Sigmoid colon (tissue), 6 donors: ENCODE measurements at regions not wholly inside any gene's neighbourhood (a gene's known extent, or its start where the extent isn't known, plus 50 kb on each side); places are given as distances from the start of the nearest gene placed in this dataset.

Experiments
- DNase-seq: peaks from one replicate; pipeline ENCODE4 v3.0.0-alpha.2; 2019
- H3K27ac ChIP-seq, 4 donors: fragments of 200-600 bp; sonication (generic); one replicate each; pipeline ENCODE4 v1.5.1; 2016 to 2019; ENCODE audit warnings: mild to moderate bottlenecking in 1 of 4
- H3K27me3 ChIP-seq, 3 donors: fragments of 200-600 bp; sonication (generic); one replicate each; pipeline ENCODE4 v1.5.1; 2019; ENCODE audit warnings: mild to moderate bottlenecking in 1 of 3
- H3K36me3 ChIP-seq, 4 donors: fragments of 200-600 bp; sonication (generic); one replicate each; pipeline ENCODE4 v1.5.1; 2016 to 2019
- H3K4me1 ChIP-seq, 4 donors: fragments of 200-600 bp; sonication (generic); one replicate each; pipeline ENCODE4 v1.5.1; 2017 to 2019
- H3K4me3 ChIP-seq, 4 donors: fragments of 200-600 bp; sonication (generic); one replicate each; pipeline ENCODE4 v1.5.1; 2017 to 2019; ENCODE audit warnings: mild to moderate bottlenecking in 2 of 4, moderate library complexity in 1 of 4
- H3K9me3 ChIP-seq, 4 donors: fragments of 200-600 bp in 3 of 4; sonication (generic) in 3 of 4; one replicate each; pipeline versions ENCODE4 v1.5.1 to v1.6.1; 2013 to 2019
- EP300 ChIP-seq, 4 donors: sonication (generic); formaldehyde crosslinking; IDR thresholded peaks; one replicate each; pipeline ENCODE4 v1.6.1; 2017; ENCODE audit warnings: antibody characterized with exemption in 4 of 4
- POLR2A ChIP-seq, 2 donors: fragments of 450-650 bp; IDR thresholded peaks; one replicate each; pipeline ENCODE4 v1.6.1; 2016; ENCODE audit warnings: antibody characterized with exemption in 2 of 2, mild to moderate bottlenecking in 2 of 2, moderate library complexity in 2 of 2
- POLR2AphosphoS5 ChIP-seq, 4 donors: sonication (generic); formaldehyde crosslinking; IDR thresholded peaks; one replicate each; pipeline ENCODE4 v1.6.1; 2017; ENCODE audit warnings: antibody characterized with exemption in 4 of 4
- whole genome bisulfite sequencing, 2 donors: extraction: QIAGEN DNeasy Blood & Tissue Kit; methylation state at CpG; one replicate each; pipeline ENCODE4 v1.1.7; 2013; 5-methylcytosine and 5-hydroxymethylcytosine counted together
- intact Hi-C: fragments of 100-400 bp; cut with DNase I; formaldehyde crosslinking; loops from one replicate; pipeline ENCODE4 v1.15.1; 2023
- TF ChIP-seq, protein P1 (sequence below), 4 experiments: fragments of 450-650 bp in 3 of 4; fragments of 200-600 bp in 1 of 4; IDR thresholded peaks; one replicate each; pipeline ENCODE4 v1.5.1; 2016 to 2019; ENCODE audit warnings: antibody characterized with exemption in 4 of 4, mild to moderate bottlenecking in 3 of 4, moderate library complexity in 2 of 4
- donor health status: healthy with polysubstance abuse.
- donor health status: healthy.

DNA sequence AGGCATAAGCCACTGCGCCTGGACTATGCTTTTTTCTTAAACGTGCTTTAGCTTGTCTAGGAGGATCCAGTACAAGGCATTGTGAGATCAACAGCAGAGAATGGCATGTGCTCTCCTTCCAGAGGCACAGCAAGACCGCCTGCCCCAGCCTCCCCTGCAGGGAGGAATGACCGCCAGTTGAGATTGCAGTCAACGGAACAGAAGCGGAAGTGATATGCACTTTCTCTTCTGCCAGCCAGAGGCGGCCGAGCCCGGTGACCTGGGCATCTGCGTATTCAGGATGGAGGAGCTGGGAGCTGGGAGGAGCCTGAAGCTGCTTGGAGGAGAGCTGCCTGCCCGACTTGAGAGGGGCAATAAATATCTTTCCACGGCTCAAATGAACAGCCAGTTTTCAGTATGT lies 243.0 kb downstream of the CTTN start:
- TF ChIP-seq POLR2AphosphoS5 (IDR thresholded peaks at IDR 0.05) (no peak), EP300 (IDR thresholded peaks at IDR 0.05) (no peak), POLR2A (IDR thresholded peaks at IDR 0.05) (no peak)
- TF ChIP-seq, protein P1, sequence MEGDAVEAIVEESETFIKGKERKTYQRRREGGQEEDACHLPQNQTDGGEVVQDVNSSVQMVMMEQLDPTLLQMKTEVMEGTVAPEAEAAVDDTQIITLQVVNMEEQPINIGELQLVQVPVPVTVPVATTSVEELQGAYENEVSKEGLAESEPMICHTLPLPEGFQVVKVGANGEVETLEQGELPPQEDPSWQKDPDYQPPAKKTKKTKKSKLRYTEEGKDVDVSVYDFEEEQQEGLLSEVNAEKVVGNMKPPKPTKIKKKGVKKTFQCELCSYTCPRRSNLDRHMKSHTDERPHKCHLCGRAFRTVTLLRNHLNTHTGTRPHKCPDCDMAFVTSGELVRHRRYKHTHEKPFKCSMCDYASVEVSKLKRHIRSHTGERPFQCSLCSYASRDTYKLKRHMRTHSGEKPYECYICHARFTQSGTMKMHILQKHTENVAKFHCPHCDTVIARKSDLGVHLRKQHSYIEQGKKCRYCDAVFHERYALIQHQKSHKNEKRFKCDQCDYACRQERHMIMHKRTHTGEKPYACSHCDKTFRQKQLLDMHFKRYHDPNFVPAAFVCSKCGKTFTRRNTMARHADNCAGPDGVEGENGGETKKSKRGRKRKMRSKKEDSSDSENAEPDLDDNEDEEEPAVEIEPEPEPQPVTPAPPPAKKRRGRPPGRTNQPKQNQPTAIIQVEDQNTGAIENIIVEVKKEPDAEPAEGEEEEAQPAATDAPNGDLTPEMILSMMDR (IDR thresholded peaks at IDR 0.05), result no peak
- intact Hi-C loops, result no loop called here
- Histone ChIP-seq H3K27me3 (no peaks in the 10 kb centered on the region), H3K36me3 (no peaks in the 10 kb centered on the region), H3K27ac (no peak overlapping the region), H3K4me3 (no peak overlapping the region), H3K9me3 (no peaks in the 10 kb centered on the region), H3K4me1 (no peaks in the 10 kb centered on the region)
- no peak for DNase-seq
- WGBS, 2 donors, result 52 to 76% methylated on average over 12 of the region's 12 CpGs

DNA sequence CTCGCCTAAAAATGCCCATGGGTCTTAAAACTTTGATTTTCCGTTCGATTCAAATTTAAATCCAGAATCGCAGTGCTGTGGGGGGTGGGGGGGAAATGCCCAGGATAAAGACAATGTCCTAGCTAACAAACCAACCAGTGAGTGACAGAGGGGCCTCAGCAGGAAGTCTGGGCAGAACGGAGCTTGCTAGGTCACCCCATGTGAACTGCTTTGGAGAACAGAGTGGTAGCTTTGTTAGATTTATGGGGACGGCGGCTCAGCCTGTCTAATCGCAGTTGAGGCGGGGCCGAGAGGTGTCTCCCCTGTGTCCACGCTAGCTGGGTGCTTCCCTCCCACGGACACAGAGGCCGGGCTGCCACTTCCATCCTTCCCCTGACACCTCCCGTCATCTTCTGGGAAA lies 243.9 kb downstream of the CTTN start:
- WGBS, 2 donors, result 78 to 89% methylated on average over 14 of the region's 14 CpGs
- Histone ChIP-seq H3K27ac (no peak overlapping the region), H3K27me3 (no peaks in the 10 kb centered on the region), H3K4me3 (no peak overlapping the region), H3K4me1 (no peaks in the 10 kb centered on the region), H3K36me3 (no peaks in the 10 kb centered on the region), H3K9me3 (no peaks in the 10 kb centered on the region)
- TF ChIP-seq, protein P1 (IDR thresholded peaks at IDR 0.05), result no peak
- TF ChIP-seq POLR2A (IDR thresholded peaks at IDR 0.05), result no peak
- no peak for TF ChIP-seq POLR2AphosphoS5 (IDR thresholded peaks at IDR 0.05)
- TF ChIP-seq EP300 (IDR thresholded peaks at IDR 0.05), result no peak
- no peak for DNase-seq
- intact Hi-C loops, result no loop called here

DNA sequence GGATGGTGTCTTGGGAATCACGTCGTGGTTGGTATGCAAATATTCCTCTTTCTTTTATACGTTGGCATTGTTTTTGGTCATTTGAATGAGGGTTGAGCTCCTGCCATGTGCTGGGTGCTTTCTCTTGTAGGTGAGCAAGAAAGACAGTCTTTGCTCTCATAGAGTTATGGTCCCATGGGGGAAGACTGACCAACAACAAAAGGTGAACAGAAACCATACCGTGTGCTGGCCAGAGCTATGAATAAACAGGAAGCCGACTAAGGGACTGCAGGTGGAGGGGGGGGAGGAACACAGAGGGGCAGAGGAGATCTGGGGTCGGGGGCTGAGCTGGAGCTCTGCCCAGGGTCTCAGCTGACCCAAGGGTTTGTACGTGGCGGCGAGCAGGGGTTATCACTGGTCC lies 245.3 kb downstream of the CTTN start:
- WGBS, 2 donors, result 62 to 85% methylated on average over 9 of the region's 9 CpGs
- Histone ChIP-seq H3K36me3 (no peaks in the 10 kb centered on the region), H3K9me3 (no peaks in the 10 kb centered on the region), H3K4me1 (no peaks in the 10 kb centered on the region), H3K4me3 (no peak overlapping the region), H3K27me3 (no peaks in the 10 kb centered on the region), H3K27ac (no peak overlapping the region)
- intact Hi-C loops, result no loop called here
- TF ChIP-seq, protein P1 (IDR thresholded peaks at IDR 0.05), result no peak
- TF ChIP-seq POLR2A (IDR thresholded peaks at IDR 0.05) (no peak), EP300 (IDR thresholded peaks at IDR 0.05) (no peak), POLR2AphosphoS5 (IDR thresholded peaks at IDR 0.05) (no peak)
- no peak for DNase-seq

DNA sequence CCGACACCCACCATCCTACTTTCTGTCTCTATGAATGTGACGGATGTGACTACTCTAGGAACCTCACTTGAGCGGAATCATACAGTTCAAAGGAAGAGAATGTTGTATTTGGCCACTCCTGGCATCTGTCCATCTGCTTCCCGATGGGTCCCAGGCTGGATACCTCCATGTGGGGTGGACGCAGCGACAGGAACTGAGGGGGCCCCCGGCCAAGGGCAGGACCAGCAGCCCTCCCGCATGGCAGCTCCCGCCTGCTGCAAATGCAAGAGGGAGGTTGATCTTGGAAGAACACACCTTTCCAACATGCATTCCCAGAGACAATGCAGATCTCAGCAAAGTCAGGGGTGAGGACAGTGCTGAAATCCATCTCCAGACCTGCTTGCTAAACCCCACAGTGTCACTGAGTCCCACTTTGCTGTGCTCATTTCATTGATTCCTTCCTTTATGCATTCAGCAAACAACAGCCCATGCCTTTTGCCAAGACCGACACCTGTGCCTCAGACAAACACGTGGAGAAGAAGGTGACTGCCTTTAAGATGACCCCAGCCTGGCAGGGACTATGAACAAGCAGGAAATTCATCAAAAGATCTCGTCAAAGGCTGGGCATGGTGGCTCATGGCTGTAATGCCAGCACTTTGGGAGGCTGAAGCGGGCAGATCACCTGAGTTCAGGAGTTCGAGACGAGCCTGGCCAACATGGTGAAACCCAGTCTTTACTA lies 246.2 kb downstream of the CTTN start:
- no peak for TF ChIP-seq EP300 (IDR thresholded peaks at IDR 0.05)
- TF ChIP-seq, protein P1 (IDR thresholded peaks at IDR 0.05), result no peak
- Histone ChIP-seq H3K36me3 (no peaks in the 10 kb centered on the region), H3K4me1 (no peaks in the 10 kb centered on the region), H3K27ac (no peak overlapping the region), H3K27me3 (no peaks in the 10 kb centered on the region), H3K9me3 (no peaks in the 10 kb centered on the region), H3K4me3 (no peak overlapping the region)
- DNase-seq, result no peak
- WGBS, 2 donors, result 77 to 83% methylated on average over 15 of the region's 15 CpGs
- intact Hi-C loops, result no loop called here

DNA sequence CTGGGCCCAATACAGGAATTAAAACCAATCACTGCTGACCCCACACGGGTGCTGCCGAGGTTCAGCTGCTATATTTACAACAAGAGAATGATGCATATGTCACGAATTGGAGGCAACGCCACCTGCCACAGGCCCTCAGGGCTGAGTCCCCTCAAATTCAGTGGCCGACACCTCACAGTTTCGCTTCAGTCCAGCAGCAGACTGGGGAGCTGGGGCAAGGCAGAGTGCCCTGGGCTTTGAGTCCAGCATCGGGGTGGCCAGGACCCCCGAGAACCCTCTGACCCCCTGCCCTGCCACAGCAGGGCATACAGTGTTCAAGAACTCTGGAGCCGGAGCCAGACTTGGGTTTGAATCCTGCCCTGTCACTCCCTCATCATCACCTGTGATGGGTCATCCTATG lies 247.2 kb downstream of the CTTN start:
- Histone ChIP-seq H3K4me3 (no peak overlapping the region), H3K27ac (no peak overlapping the region), H3K9me3 (no peaks in the 10 kb centered on the region), H3K27me3 (no peaks in the 10 kb centered on the region), H3K36me3 (no peaks in the 10 kb centered on the region), H3K4me1 (no peaks in the 10 kb centered on the region)
- WGBS, 2 donors, result 82 to 89% methylated on average over 9 of the region's 9 CpGs
- no peak for DNase-seq
- TF ChIP-seq POLR2A (IDR thresholded peaks at IDR 0.05) (no peak), POLR2AphosphoS5 (IDR thresholded peaks at IDR 0.05) (no peak), EP300 (IDR thresholded peaks at IDR 0.05) (no peak)
- TF ChIP-seq, protein P1 (IDR thresholded peaks at IDR 0.05), result no peak
- intact Hi-C loops, result no loop called here
